ENCODE measurements at regions not wholly inside any gene's neighbourhood (a gene's known extent, or its start where the extent isn't known, plus 50 kb on each side); places are given as distances from the start of the nearest gene placed in this dataset.

GRCh38 chr1:230000493-230001184 lies 66.4 kb upstream of the GALNT2 start (continued):
- no peak for TF ChIP-seq CTCF (IDR thresholded peaks at IDR 0.05; ENCODE audit: control extremely low read depth in 1 of 3, insufficient read depth in 1 of 3, low read depth in 1 of 3, low read length in 3 of 3)
